ENCODE measurements at regions not wholly inside any gene's neighbourhood (a gene's known extent, or its start where the extent isn't known, plus 50 kb on each side); places are given as distances from the start of the nearest gene placed in this dataset.

- no peak for DNase-seq (ENCODE audit: insufficient read length, low spot score)
- no peak for FAIRE-seq
These were observed 100.1 kb downstream of the HRH4 start for GRCh38 chr18:24560511-24560981.

DNA sequence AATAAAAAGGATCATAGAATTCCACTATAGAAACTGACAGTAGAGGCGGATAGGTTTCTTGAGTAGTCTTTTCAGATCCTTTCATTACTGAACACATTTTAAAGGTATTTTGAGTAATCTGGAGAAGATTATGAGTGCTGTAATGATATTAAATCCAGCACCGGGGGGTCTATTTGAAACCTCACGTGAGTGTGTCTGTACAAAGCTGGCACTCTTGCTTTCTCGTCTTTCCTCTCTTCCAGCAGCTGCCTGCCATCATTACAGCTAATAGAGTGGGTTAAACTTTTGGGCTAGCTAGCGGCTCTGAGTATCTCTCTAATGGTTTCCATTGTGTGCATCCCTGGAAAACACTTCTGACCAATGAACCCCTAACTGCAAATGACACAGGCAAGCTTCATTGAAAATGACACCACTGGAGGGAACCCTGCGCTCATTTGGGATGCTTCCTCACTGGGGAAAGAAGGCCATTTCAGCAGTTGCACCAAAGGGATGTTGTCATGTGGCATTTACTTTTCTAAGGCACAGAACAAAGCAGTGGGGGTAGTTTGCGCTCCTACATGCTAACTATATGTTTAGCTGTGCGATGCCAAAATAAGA lies 101.0 kb downstream of the HRH4 start:
- DNase-seq (ENCODE audit: insufficient read length, low spot score) (no peak), FAIRE-seq (no peak)

DNA sequence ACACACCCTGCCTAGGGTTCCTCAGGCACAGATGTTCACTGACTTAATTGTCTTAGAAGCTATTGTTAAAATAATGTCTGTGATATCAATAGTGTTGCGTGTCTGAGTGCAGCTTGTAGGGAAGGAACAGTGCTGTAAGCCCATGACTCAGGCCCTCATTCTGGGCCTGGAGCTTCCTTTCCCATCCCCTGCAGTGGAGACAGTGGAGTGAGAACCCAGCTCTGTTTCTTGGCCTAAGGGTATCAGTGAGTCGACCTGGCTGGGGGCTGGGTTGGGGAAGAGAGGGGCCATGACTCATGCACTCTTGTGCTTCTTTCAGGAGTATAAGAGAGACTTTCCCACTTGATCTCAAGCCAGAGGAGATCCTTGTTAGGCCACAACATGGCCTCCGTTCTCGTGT lies 106.8 kb downstream of the HRH4 start:
- no peak for FAIRE-seq
- no peak for DNase-seq (ENCODE audit: insufficient read length, low spot score)

GRCh38 chr18:24570716-24571115 lies 110.3 kb downstream of the HRH4 start:
- FAIRE-seq (no peak), DNase-seq (ENCODE audit: insufficient read length, low spot score) (no peak)

DNA sequence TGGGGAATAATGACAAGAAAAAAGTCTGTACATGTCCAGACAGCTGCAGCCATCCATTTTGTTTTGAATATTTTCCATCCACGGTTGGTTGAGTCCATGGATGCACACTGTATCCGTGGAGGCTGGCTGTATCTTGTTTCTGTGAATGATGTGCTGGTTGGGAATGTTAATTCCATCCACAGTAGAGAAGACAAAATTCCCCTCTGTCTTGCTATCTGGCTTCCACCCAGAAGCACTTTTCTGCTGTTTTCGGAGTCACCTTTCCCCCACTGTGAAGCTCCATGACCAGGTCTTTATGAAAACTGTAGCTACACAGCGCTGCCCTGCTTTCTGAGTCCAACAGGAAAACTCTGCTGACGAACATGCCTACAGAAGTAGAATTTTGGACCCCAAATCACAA lies 122.3 kb downstream of the HRH4 start:
- DNase-seq (ENCODE audit: insufficient read length, low spot score): no peak
- FAIRE-seq: no peak

- FAIRE-seq (no peak), DNase-seq (ENCODE audit: insufficient read length, low spot score) (no peak)
These were observed 123.8 kb downstream of the HRH4 start for GRCh38 chr18:24584205-24584604.

GRCh38 chr18:24584813-24585212 lies 124.4 kb downstream of the HRH4 start:
- no peak for FAIRE-seq
- DNase-seq (ENCODE audit: insufficient read length, low spot score): no peak

DNA sequence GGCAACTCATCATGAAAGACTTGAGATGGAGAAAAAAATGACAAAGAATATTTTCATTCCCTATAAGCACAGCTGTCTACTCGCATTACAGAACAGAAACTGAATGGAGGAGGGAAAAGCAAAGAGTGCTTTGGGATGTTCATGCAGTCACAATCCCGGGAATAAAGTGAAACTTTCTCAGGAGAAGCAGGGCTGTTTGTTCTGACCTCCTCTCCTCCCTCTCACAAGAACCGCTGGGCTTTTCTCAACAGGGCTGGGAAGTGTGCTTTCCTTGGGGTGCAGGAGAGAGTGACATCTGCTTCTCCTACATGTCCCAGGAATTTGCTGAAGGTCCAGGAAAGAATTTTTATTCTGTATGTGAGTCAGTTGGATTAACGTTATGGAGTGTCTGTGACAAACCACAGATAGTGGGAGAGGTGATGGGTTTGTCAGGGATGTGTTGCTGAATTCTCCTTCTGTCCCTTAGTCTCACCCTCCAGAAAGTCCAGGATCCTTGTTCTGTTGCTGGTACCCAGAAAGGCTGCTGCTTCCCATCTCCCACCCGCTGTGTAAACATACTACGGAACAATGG lies 125.6 kb downstream of the HRH4 start:
- FAIRE-seq (no peak), DNase-seq (ENCODE audit: insufficient read length, low spot score) (no peak)

- FAIRE-seq: no peak
- no peak for DNase-seq (ENCODE audit: insufficient read length, low spot score)
These were observed 126.4 kb downstream of the HRH4 start for GRCh38 chr18:24586662-24587360.

DNA sequence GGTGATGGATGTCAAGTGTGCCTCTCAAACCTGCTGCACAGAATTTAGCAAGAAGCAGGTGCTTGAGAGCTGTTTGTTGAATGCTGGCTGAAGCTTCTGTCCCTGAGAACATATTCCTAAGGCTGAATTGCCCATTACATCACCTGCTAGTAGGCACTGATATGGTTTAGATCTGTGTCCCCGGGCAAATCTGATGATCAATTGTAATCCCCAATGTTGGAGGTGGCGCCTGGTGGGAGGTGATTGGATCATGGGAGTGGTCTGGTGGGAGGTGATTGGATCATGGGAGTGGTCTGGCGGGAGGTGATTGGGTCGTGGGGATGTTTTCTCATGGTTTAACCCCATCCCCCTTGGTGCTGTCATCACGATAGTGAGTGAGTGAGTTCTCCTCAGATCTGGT lies 128.0 kb downstream of the HRH4 start:
- no peak for FAIRE-seq
- no peak for DNase-seq (ENCODE audit: insufficient read length, low spot score)

GRCh38 chr18:24590946-24591345 lies 130.5 kb downstream of the HRH4 start:
- no peak for FAIRE-seq
- DNase-seq (ENCODE audit: insufficient read length, low spot score): no peak

DNA sequence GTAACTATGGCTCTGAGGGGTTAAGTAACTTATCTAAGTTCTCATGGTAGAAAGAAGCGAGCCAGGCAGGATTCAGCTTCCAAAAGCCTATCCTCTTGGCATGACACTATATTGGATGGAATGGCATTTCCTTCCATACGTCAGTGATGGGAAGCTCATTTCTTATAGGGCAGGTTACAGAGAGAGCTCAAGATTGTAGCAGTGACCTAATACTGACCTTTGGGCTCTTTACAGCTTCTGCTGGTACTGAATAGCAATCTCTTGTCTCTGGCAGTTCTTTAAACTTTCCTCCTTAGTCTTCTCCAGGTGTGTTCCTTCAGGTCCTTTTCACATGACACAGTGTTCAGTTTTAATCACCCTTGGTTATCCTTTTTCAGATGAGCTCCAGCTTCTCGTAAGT lies 133.0 kb downstream of the HRH4 start:
- DNase-seq (ENCODE audit: insufficient read length, low spot score) (no peak), FAIRE-seq (no peak)

DNA sequence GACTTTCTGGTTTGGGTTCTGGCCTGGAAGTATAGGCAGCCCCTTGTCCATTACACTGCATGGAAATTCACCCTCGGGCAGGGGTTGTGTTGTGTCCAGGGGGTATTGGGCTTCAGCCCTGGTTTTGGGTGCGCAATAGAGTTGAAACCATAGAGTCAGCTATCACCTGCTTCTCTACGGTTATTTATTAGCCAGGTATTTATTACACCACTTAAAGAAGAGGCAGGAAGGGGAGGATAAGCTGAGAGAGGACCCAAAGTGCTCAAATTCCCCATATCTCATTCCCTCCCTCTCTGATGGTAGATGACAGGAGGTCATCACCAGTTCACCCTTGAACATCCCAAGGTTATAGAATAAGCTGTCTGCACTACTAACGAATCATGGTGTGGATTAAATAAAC lies 133.4 kb downstream of the HRH4 start:
- FAIRE-seq (no peak), DNase-seq (ENCODE audit: insufficient read length, low spot score) (no peak)

DNA sequence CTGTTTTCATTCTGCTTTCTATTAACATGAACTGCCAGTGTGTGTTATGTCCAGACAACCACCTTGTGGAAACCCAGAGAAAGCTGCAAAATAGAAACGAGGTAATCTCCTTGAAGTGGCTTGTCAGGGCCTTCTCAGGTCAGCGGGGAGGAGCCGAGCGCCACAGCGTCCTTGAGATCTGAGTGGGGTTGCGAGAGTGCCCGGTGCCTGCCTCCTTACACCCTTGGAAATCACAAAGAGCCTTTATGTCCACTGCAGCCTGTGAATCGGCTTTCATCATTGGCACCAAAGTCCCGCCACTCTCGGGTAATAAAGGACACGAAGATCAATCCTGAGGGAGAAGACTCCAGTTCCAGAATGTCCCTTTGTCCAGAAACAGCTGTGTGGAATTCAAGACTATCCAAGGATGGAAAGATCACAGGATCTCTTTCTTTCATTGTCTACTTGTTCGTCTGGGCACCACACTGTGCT lies 135.2 kb downstream of the HRH4 start:
- no peak for FAIRE-seq

DNA sequence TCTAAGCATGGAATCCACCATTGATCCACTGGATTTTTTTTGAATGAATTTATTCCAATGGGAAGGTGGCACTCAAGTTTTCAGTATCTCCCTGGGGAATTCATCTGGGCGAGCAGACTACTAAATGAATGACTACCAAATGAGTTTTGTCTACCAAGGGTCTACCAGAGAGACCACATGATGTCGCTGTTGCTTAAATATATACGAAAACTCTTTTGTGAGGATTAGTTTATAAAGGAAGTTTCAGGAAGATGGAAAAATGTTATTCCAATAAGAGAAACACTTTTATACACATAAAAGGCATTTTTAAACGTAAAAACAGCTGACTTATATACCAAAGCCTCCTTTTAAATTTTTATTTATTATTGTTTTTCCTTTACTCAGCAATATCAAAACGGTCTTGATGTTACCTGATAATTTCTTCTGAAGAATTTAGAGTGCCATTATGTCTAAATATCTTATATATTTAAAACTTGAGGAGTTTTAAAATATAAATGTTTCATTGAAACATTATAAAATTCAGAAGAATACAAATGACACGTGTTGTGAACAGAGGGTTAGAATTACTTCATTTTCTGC lies 139.7 kb downstream of the HRH4 start:
- FAIRE-seq (no peak), DNase-seq (ENCODE audit: insufficient read length, low spot score) (peak; percentile 22)

More for the DNA sequence above, 135.2 kb downstream of the HRH4 start:
- no peak for DNase-seq (ENCODE audit: insufficient read length, low spot score)

DNA sequence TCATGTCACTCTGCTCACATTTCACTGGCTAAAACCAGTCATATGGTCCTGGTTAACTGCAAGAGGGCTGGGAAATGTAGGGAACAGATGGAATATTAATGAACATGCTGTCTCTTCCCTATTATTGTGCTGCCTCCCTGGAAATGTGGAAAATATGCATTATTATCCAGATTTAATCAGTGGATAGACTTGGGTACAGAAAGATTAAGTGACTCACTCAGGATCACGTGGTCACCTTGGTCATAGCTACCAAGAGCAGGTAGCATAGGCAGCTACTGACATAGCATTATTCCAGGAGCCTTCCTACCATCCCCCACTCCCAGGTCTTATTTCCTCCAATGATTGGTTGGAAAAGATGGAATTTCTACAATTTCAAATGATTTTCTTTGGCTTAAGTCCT lies 141.1 kb downstream of the HRH4 start:
- no peak for FAIRE-seq
- DNase-seq (ENCODE audit: insufficient read length, low spot score): no peak

GRCh38 chr18:24602201-24602600 lies 141.8 kb downstream of the HRH4 start:
- no peak for FAIRE-seq
- no peak for DNase-seq (ENCODE audit: insufficient read length, low spot score)

GRCh38 chr18:24603151-24603550 lies 142.7 kb downstream of the HRH4 start:
- DNase-seq (ENCODE audit: insufficient read length, low spot score): no peak
- no peak for FAIRE-seq

GRCh38 chr18:24605444-24605843 lies 145.0 kb downstream of the HRH4 start:
- no peak for DNase-seq (ENCODE audit: insufficient read length, low spot score)
- FAIRE-seq: no peak

- DNase-seq (ENCODE audit: insufficient read length, low spot score): no peak
- no peak for FAIRE-seq
These were observed 148.8 kb downstream of the HRH4 start for GRCh38 chr18:24609254-24609653.

- no peak for DNase-seq (ENCODE audit: insufficient read length, low spot score)
- no peak for FAIRE-seq
These were observed 150.6 kb downstream of the HRH4 start for GRCh38 chr18:24611075-24611474.

All from HTR-8/SVneo (cell line).